ENCODE measurements at regions not wholly inside any gene's neighbourhood (a gene's known extent, or its start where the extent isn't known, plus 50 kb on each side); places are given as distances from the start of the nearest gene placed in this dataset.

DNA sequence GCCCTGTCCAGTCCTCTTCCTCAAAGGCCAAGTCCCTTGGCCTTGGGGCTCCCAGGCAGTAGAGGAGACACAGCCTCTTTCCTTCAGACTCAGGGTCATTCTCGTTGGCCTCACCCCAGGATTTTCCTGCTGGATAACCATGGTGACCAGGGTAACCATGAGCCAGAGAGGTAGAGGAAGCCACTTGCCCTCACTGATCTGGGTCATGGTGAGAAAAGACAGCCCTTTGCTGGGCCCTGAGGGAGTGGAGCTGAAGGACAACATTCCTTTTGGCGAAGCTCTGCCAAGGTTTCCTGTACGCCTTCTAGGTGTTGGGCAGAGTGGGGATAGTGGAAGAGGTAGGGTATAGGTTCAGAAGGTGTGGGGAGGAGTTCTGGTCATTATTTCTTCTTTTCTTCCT lies 53.1 kb upstream of the WNT4 start:
- Histone ChIP-seq H3K9ac (ENCODE audit: low read length) (no peak overlapping the region), H3K4me3 (ENCODE audit: low read length) (no peak overlapping the region), H3K9me3 (ENCODE audit: control insufficient read depth, low read length) (no peaks in the 10 kb centered on the region), H3K27me3 (ENCODE audit: control insufficient read depth, insufficient read depth, low read length) (peaks cover 7% of the 10 kb centered on the region), H3K4me1 (ENCODE audit: control insufficient read depth, insufficient read depth, low read length) (no peaks in the 10 kb centered on the region), H3K36me3 (ENCODE audit: control insufficient read depth, insufficient read depth, low read length) (no peaks in the 10 kb centered on the region)

DNA sequence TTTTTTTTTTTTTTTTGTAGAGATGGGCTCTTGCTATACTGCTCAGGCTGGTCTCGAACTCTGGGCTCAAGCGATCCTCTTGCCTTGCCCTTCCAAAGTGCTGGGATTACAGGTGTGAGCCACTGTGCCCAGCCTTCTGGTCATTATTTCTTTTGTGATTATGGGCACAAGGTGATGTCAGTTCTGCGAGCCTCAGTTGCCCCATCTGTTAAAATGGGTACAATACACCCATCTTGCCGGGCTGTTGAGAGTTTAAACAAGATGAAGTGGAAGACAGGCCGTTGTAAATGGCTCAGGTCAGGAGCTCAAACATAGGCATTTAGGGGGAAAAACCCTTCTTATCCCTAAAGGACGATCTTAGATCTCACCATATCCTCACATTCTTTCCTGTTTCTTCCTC lies 53.7 kb upstream of the WNT4 start:
- peaks cover 7% of the 10 kb centered on the region for H3K27me3 ChIP-seq (ENCODE audit: control insufficient read depth, insufficient read depth, low read length)
- H3K9ac ChIP-seq (ENCODE audit: low read length): no peak overlapping the region
- no peaks in the 10 kb centered on the region for H3K36me3 ChIP-seq (ENCODE audit: control insufficient read depth, insufficient read depth, low read length)
- H3K4me1 ChIP-seq (ENCODE audit: control insufficient read depth, insufficient read depth, low read length): no peaks in the 10 kb centered on the region
- no peaks in the 10 kb centered on the region for H3K9me3 ChIP-seq (ENCODE audit: control insufficient read depth, low read length)
- no peak overlapping the region for H3K4me3 ChIP-seq (ENCODE audit: low read length)

DNA sequence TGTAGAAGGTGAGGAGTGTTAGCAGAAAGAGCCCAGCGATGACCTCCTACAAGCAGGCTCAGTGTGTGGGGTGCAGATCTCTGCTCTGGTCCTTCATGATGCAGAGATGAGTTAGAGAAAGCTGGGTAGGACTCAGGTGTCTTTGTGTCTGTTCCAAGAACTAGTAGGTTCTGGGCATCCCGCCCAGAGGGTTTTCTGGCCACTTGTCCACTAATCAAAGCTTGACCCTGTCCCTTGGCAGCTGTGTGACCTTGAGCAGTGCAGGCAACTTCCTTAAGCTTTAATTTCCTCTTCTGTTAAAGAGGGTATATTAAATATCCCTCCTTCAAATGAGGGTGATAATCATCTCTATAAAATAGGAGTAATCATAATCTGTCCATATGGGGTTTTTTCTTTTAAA lies 54.7 kb upstream of the WNT4 start:
- no peaks in the 10 kb centered on the region for H3K36me3 ChIP-seq (ENCODE audit: control insufficient read depth, insufficient read depth, low read length)
- no peak overlapping the region for H3K9ac ChIP-seq (ENCODE audit: low read length)
- no peak overlapping the region for H3K4me3 ChIP-seq (ENCODE audit: low read length)
- H3K9me3 ChIP-seq (ENCODE audit: control insufficient read depth, low read length): no peaks in the 10 kb centered on the region
- peaks cover 7% of the 10 kb centered on the region for H3K27me3 ChIP-seq (ENCODE audit: control insufficient read depth, insufficient read depth, low read length)
- no peaks in the 10 kb centered on the region for H3K4me1 ChIP-seq (ENCODE audit: control insufficient read depth, insufficient read depth, low read length)

DNA sequence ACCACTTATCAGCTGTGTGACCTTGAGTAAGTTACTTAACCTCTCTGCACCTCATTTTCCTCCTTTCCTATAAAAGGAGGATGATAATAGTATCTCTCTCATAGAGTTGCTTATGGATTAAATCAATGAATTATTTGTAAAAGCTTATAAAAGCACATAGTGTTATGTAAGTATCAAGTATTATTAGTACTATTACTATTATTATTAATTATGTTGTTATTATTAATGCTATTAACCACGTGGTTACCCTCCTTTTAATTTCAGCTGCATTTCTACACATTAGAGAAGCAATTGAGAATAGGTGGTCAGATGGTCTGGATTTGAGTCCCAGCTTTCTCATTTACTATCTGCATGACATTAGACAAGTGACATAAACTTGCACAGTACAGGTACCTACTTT lies 58.1 kb upstream of the WNT4 start:
- peaks cover 10% of the 10 kb centered on the region for H3K27me3 ChIP-seq (ENCODE audit: control insufficient read depth, insufficient read depth, low read length)
- H3K4me1 ChIP-seq (ENCODE audit: control insufficient read depth, insufficient read depth, low read length): no peaks in the 10 kb centered on the region
- no peaks in the 10 kb centered on the region for H3K9me3 ChIP-seq (ENCODE audit: control insufficient read depth, low read length)
- no peaks in the 10 kb centered on the region for H3K36me3 ChIP-seq (ENCODE audit: control insufficient read depth, insufficient read depth, low read length)
- H3K4me3 ChIP-seq (ENCODE audit: low read length): no peak overlapping the region
- no peak overlapping the region for H3K9ac ChIP-seq (ENCODE audit: low read length)

DNA sequence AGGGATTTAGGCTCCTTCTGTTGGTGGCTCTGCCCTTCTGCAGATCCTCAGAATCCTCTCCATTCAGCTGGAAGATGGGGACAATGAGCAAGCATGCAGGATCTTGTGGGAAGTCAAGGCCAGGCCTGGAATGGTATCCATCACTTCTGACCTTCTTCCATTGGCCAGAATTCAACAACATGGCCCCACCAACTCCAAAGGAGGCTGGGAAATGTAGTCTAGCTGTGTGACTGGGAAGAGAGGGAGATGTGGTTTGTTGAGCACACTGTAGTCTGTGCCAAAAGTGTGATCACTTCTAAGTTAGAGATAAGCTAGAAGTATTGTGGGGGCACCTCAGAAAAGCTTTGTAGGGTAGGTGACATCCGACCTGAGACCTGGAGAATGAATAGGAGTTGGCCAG lies 60.4 kb upstream of the WNT4 start:
- Histone ChIP-seq H3K4me1 (ENCODE audit: control insufficient read depth, insufficient read depth, low read length) (no peaks in the 10 kb centered on the region), H3K36me3 (ENCODE audit: control insufficient read depth, insufficient read depth, low read length) (no peaks in the 10 kb centered on the region), H3K9ac (ENCODE audit: low read length) (no peak overlapping the region), H3K9me3 (ENCODE audit: control insufficient read depth, low read length) (no peaks in the 10 kb centered on the region), H3K4me3 (ENCODE audit: low read length) (no peak overlapping the region), H3K27me3 (ENCODE audit: control insufficient read depth, insufficient read depth, low read length) (peaks cover 22% of the 10 kb centered on the region)

DNA sequence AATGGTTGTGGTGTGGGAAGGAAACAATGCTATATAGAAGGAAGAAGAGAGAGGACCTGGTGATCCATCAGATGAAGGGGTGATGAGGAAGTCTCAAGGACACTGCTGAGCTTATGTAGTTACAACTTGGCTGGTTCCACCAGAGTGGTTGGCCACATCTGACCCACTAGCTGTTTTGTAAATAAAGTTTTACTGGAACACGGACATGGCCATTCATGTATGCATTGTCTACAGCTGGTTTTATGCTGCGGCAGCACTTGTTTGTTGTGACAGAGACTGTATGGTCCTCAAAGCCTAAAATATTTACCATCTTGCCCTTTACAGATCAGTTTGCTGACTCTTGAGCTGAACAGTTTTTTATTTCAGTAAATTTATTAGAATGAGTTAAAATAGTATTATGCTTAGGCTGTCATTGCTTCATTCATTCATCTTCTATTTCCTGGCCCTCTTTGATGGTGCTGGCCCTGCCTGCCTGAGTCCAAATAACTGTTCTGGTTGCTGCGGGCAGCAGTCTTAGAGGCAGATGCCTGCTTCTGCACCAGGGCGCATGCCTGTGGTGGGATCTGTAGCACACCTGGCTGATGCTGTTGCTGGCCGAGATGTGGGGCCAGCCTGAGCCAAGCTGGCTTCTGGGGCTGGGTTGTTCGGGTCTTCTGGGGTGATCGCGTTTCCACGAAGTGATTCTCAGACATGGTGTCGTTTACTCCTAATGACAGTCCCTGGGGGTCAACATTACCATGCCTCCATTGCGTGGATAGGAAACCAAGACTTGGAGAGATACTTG lies 61.4 kb upstream of the WNT4 start:
- H3K4me1 ChIP-seq (ENCODE audit: control insufficient read depth, insufficient read depth, low read length): no peaks in the 10 kb centered on the region
- H3K27me3 ChIP-seq (ENCODE audit: control insufficient read depth, insufficient read depth, low read length): peaks cover 26% of the 10 kb centered on the region
- no peaks in the 10 kb centered on the region for H3K36me3 ChIP-seq (ENCODE audit: control insufficient read depth, insufficient read depth, low read length)
- H3K4me3 ChIP-seq (ENCODE audit: low read length): no peak overlapping the region
- no peaks in the 10 kb centered on the region for H3K9me3 ChIP-seq (ENCODE audit: control insufficient read depth, low read length)
- H3K9ac ChIP-seq (ENCODE audit: low read length): no peak overlapping the region

DNA sequence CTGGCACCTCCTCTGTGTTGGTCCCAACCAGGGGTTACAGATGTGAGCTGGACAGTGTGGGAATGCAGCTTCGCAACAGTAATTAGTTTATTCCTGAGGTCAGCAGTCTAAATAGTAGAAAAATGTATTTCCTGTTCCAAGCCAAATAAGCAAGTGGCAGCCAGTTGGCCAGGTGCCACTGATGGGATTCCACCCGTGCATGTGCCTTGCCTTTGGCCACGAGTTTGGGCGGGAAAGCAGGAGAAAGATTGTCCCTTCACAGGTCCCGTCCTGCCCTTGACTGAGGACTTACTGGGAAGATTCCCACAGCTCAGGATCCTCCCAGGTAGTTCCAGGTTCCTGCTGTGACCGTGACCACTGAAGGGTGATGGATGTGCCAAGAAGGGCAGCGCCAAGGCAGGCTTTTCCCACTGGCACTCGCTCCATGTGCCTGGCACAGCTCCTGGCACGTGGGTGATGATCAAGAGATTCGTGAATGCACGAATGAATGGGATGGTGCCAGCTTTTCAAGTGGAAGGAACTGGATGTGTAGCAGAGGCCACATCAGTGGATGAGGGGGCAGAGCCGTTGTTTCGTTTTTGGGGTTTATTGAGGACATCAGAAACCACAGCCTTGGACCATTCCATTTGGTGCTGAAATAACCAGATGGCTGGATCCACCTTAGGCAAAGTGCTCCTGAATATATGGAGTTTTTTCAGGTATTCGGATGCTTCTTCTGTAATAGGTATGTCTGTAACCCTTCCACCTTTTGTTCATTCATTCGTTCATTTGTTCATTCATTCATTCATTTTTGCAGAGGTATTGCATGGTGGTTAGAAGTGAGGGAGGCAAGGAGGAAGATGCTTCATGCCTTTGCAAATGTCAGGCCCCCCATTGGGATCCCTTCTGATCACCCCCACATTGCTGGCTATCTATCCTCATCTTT lies 62.4 kb upstream of the WNT4 start:
- Histone ChIP-seq H3K36me3 (ENCODE audit: control insufficient read depth, insufficient read depth, low read length) (no peaks in the 10 kb centered on the region), H3K27me3 (ENCODE audit: control insufficient read depth, insufficient read depth, low read length) (peaks cover 36% of the 10 kb centered on the region), H3K4me3 (ENCODE audit: low read length) (no peak overlapping the region), H3K9ac (ENCODE audit: low read length) (no peak overlapping the region), H3K9me3 (ENCODE audit: control insufficient read depth, low read length) (no peaks in the 10 kb centered on the region), H3K4me1 (ENCODE audit: control insufficient read depth, insufficient read depth, low read length) (no peaks in the 10 kb centered on the region)

DNA sequence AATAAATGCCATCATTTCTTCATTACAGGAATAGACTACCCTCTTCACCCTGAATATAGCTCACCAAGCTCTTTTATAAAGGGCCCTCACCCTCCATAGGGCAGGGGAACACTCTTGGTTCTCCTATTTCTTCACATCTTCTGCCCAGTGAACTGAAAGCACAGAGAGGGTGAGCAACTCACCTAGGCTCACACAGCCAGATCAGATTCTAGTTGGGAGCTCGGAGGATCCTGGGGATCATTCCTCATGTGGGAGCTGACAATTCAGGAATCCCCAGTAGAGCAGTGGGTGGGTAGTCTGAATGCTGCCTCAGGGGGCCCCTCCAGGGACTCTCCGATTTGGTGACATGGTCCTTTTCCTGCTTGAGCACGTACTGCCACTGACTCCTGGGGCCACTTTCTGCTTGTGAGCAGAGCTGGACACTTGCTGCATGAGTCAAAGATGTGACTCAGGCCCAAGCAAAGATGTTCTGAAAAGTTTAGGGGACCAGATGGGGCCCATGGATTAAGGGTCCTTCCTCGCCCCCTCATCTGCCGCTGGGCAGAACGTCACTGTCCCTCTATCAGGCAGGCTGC lies 63.7 kb upstream of the WNT4 start:
- no peak overlapping the region for H3K9ac ChIP-seq (ENCODE audit: low read length)
- H3K36me3 ChIP-seq (ENCODE audit: control insufficient read depth, insufficient read depth, low read length): no peaks in the 10 kb centered on the region
- H3K4me1 ChIP-seq (ENCODE audit: control insufficient read depth, insufficient read depth, low read length): no peaks in the 10 kb centered on the region
- no peaks in the 10 kb centered on the region for H3K9me3 ChIP-seq (ENCODE audit: control insufficient read depth, low read length)
- H3K27me3 ChIP-seq (ENCODE audit: control insufficient read depth, insufficient read depth, low read length): peaks cover 43% of the 10 kb centered on the region
- H3K4me3 ChIP-seq (ENCODE audit: low read length): no peak overlapping the region

DNA sequence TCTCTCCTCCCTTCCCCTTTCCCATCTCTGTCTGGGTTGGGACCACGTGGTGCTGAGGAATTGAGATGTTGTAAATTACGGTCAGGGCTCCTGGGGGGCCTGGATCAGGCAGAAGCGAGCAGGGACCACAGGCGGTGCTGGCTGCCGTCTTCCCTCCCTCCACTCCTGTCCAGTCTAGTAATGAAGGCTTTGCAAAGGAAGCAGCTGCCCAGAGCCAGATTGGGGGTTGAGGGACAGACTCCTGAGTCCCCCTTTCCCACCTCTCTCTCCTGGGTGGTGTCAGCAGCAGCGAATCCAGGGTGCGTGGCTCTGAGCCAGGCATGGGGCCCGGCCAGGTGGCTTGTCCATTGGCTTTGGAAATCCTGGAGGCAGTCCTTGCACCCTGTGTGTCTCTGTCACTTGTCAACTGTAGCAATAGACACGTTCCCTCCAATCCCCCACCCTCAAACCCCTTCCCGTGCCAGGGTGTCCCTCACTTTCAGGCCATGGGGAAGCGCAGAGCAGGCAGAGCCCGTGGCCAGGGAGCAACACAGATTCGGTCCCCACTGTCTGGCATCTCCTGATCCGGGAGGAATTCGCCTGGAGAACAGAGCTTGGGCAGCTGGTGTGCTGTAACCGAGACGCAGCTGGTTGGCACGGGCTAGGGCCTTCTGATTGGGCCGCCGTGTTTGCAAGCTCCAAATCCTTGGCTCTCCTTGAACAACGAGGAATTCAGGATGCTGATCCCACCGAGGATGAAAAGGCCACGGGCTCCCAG lies 64.8 kb upstream of the WNT4 start:
- H3K4me1 ChIP-seq (ENCODE audit: control insufficient read depth, insufficient read depth, low read length): no peaks in the 10 kb centered on the region
- no peak overlapping the region for H3K4me3 ChIP-seq (ENCODE audit: low read length)
- H3K27me3 ChIP-seq (ENCODE audit: control insufficient read depth, insufficient read depth, low read length): peaks cover 50% of the 10 kb centered on the region
- no peaks in the 10 kb centered on the region for H3K9me3 ChIP-seq (ENCODE audit: control insufficient read depth, low read length)
- no peaks in the 10 kb centered on the region for H3K36me3 ChIP-seq (ENCODE audit: control insufficient read depth, insufficient read depth, low read length)
- H3K9ac ChIP-seq (ENCODE audit: low read length): no peak overlapping the region

DNA sequence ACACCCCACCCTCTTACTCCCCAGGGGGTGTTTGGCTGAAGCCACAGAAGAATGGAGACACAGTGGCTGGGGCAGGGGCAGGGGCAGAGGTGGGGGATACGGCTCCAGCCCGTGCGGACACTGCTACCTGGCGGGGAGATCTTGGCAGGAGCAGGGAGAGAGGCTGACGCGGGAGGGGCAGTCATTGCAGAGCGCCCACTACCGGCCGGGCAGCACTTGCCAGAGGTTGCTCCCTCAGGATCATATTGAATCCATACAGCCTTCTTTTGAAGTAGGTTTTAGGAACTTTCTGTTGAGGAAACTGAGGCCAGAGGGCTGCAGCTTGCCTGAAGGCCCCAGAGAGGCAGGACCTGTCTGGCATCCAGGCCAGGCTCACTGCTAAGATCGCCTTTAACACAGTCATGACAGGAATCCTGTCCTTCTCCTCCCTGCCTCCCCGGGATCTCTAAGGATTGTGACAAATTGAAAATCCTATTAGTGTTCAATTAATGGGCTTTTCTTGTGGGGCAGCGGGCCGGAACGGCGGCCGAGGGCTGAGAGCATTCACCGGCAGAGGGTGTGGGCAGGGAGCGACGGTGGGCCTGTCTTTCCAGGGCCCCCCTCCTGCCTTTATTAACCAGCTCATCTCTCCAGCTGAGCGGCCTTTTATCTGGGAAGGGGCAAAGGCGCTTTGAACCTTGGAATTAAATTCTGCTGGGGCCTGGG lies 65.5 kb upstream of the WNT4 start:
- H3K27me3 ChIP-seq (ENCODE audit: control insufficient read depth, insufficient read depth, low read length): peaks cover 55% of the 10 kb centered on the region

DNA sequence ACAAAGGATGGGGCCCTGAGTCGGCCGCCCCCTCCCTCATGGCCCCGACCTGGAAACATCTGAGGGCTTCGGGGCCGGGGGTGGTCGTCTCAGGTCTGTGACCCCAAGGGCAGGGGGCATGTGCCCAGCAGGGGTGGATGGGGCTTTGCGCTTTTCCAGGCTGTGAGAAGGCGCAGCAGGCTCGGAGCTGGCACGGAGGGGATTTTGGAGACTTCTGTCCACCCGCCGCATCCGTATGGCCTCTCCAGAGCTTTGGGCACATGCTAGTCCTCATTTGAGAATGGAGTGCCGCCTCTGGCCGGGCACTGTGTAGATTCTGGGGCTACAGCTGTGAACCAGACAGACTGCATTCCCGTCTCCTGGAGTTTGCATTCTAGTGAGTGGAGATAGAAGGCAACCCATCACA lies 66.1 kb upstream of the WNT4 start:
- Histone ChIP-seq H3K4me1 (ENCODE audit: control insufficient read depth, insufficient read depth, low read length) (no peaks in the 10 kb centered on the region), H3K9ac (ENCODE audit: low read length) (no peak overlapping the region), H3K9me3 (ENCODE audit: control insufficient read depth, low read length) (no peaks in the 10 kb centered on the region), H3K36me3 (ENCODE audit: control insufficient read depth, insufficient read depth, low read length) (no peaks in the 10 kb centered on the region), H3K4me3 (ENCODE audit: low read length) (no peak overlapping the region), H3K27me3 (ENCODE audit: control insufficient read depth, insufficient read depth, low read length) (peaks cover 55% of the 10 kb centered on the region)

More for the DNA sequence above, 65.5 kb upstream of the WNT4 start:
- H3K36me3 ChIP-seq (ENCODE audit: control insufficient read depth, insufficient read depth, low read length): no peaks in the 10 kb centered on the region
- H3K4me3 ChIP-seq (ENCODE audit: low read length): no peak overlapping the region
- H3K9me3 ChIP-seq (ENCODE audit: control insufficient read depth, low read length): no peaks in the 10 kb centered on the region
- no peak overlapping the region for H3K9ac ChIP-seq (ENCODE audit: low read length)
- no peaks in the 10 kb centered on the region for H3K4me1 ChIP-seq (ENCODE audit: control insufficient read depth, insufficient read depth, low read length)
